Tibial nerve (tissue), 4 donors: ENCODE measurements at regions not wholly inside any gene's neighbourhood (a gene's known extent, or its start where the extent isn't known, plus 50 kb on each side); places are given as distances from the start of the nearest gene placed in this dataset.

Source experiments
- DNase-seq, 2 donors: peaks; one replicate each; pipeline ENCODE4 v3.0.0-alpha.2; 2019; ENCODE audit warnings: low spot score in 2 of 2
- H3K27ac ChIP-seq, 4 donors: fragments of 200-600 bp; sonication (generic) in 3 of 4; one replicate each; pipeline ENCODE4 v1.5.1; 2017 to 2019; ENCODE audit warnings: mild to moderate bottlenecking in 1 of 4
- H3K27me3 ChIP-seq, 2 donors: fragments of 200-600 bp; sonication (generic) in 1 of 2; one replicate each; pipeline versions ENCODE4 v1.5.1 to v1.6.0; 2017 to 2019
- H3K36me3 ChIP-seq, 3 donors: fragments of 200-600 bp; sonication (generic); one replicate each; pipeline ENCODE4 v1.5.1; 2018 to 2019
- H3K4me1 ChIP-seq, 4 donors: fragments of 200-600 bp; sonication (generic) in 3 of 4; one replicate each; pipeline ENCODE4 v1.5.1; 2017 to 2019
- H3K4me3 ChIP-seq, 4 donors: fragments of 200-600 bp; sonication (generic) in 3 of 4; one replicate each; pipeline ENCODE4 v1.5.1; 2017 to 2019; ENCODE audit warnings: mild to moderate bottlenecking in 1 of 4, moderate library complexity in 1 of 4
- H3K9me3 ChIP-seq, 4 donors: fragments of 200-600 bp; sonication (generic) in 3 of 4; one replicate each; pipeline ENCODE4 v1.5.1; 2017 to 2019
- CTCF ChIP-seq, 5 experiments: fragments of 200-600 bp in 3 of 5; fragments of 450-650 bp in 2 of 5; sonication (generic) in 3 of 5; IDR thresholded peaks; one replicate each; pipeline ENCODE4 v1.5.1; 2016 to 2019; ENCODE audit warnings: antibody characterized with exemption in 5 of 5, mild to moderate bottlenecking in 3 of 5, moderate library complexity in 2 of 5
- EP300 ChIP-seq, 2 donors: sonication (generic); formaldehyde crosslinking; IDR thresholded peaks; one replicate each; pipeline ENCODE4 v1.6.1; 2017; ENCODE audit warnings: antibody characterized with exemption in 2 of 2, mild to moderate bottlenecking in 1 of 2
- POLR2A ChIP-seq, 2 donors: fragments of 450-650 bp; IDR thresholded peaks; one replicate each; pipeline ENCODE4 v1.6.1; 2017; ENCODE audit warnings: antibody characterized with exemption in 2 of 2, mild to moderate bottlenecking in 2 of 2, moderate library complexity in 2 of 2
- WGBS, 2 donors: methylation state at CpG; one replicate each; pipeline ENCODE4 v1.1.5; 2018; 5-methylcytosine and 5-hydroxymethylcytosine counted together

DNA sequence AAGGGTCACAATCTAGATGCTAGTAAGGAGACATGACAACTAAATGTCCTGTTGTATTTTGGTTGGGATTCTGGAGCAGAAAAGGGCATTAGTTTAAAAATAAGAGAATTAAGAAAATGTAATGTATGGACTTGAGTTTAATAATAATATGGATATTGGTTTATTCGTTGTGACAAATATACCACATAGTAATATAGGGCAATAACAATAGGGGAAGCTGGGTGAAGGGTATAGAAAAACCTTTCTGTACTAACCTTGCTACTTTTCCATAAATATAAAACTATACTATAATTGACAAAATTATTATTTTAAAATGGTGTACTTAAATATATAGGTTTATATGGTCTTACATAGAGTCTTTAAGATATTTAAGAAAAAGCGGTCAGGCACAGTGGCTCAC lies 558.9 kb downstream of the PTPRC start:
- WGBS, 2 donors, result 97 to 98% methylated on average over 2 of the region's 2 CpGs
- no peaks in the 10 kb centered on the region for H3K27me3 ChIP-seq
- H3K9me3 ChIP-seq, result no peaks in the 10 kb centered on the region
- DNase-seq, result no peak
- H3K4me1 ChIP-seq, result no peaks in the 10 kb centered on the region
- TF ChIP-seq CTCF (IDR thresholded peaks at IDR 0.05) (no peak), POLR2A (IDR thresholded peaks at IDR 0.05) (no peak), EP300 (IDR thresholded peaks at IDR 0.05) (no peak)
- no peak overlapping the region for H3K4me3 ChIP-seq
- no peak overlapping the region for H3K27ac ChIP-seq
- H3K36me3 ChIP-seq, result no peaks in the 10 kb centered on the region

GRCh38 chr1:199202331-199202730 lies 563.5 kb downstream of the PTPRC start:
- no peak for DNase-seq
- WGBS, 2 donors, result 44 to 75% methylated on average over 3 of the region's 3 CpGs
- Histone ChIP-seq H3K27ac (no peak overlapping the region), H3K9me3 (no peaks in the 10 kb centered on the region), H3K27me3 (no peaks in the 10 kb centered on the region), H3K4me1 (no peaks in the 10 kb centered on the region), H3K36me3 (no peaks in the 10 kb centered on the region), H3K4me3 (no peak overlapping the region)
- TF ChIP-seq CTCF (IDR thresholded peaks at IDR 0.05), result no peak
- no peak for TF ChIP-seq POLR2A (IDR thresholded peaks at IDR 0.05)
- TF ChIP-seq EP300 (IDR thresholded peaks at IDR 0.05), result no peak

DNA sequence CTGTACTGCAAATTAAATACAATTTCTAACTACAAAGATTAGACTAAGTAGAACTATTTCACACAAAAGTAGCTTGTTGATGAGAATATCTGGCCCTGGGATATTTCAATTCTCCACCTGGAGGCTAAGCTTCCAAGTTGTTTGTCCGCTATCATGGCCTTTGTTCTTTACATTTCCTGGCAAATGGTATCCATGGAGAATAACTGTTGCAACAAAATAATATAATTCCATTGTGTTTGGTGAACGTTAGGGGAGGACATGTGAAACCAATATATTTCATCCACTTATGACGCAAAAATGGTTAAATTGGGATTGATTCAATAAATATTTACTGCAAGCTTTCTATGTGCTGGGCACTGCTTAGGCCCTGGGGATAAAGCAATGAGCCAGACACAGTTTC lies 565.4 kb downstream of the PTPRC start:
- Histone ChIP-seq H3K27ac (no peak overlapping the region), H3K4me3 (no peak overlapping the region), H3K36me3 (no peaks in the 10 kb centered on the region), H3K9me3 (no peaks in the 10 kb centered on the region), H3K27me3 (no peaks in the 10 kb centered on the region), H3K4me1 (no peaks in the 10 kb centered on the region)
- 75 to 77% methylated on average over 3 of the region's 3 CpGs for WGBS, 2 donors
- TF ChIP-seq CTCF (IDR thresholded peaks at IDR 0.05), result no peak
- no peak for TF ChIP-seq EP300 (IDR thresholded peaks at IDR 0.05)
- TF ChIP-seq POLR2A (IDR thresholded peaks at IDR 0.05), result no peak
- no peak for DNase-seq

- WGBS, 2 donors, result 78 to 79% methylated on average over 6 of the region's 6 CpGs
- H3K4me1 ChIP-seq, result no peaks in the 10 kb centered on the region
- no peak for DNase-seq
- no peak overlapping the region for H3K4me3 ChIP-seq
- no peaks in the 10 kb centered on the region for H3K27me3 ChIP-seq
- TF ChIP-seq POLR2A (IDR thresholded peaks at IDR 0.05) (no peak), CTCF (IDR thresholded peaks at IDR 0.05) (no peak), EP300 (IDR thresholded peaks at IDR 0.05) (no peak)
- no peaks in the 10 kb centered on the region for H3K36me3 ChIP-seq
- no peak overlapping the region for H3K27ac ChIP-seq
- no peaks in the 10 kb centered on the region for H3K9me3 ChIP-seq
Observed at GRCh38 chr1:199205740-199206441, 567.1 kb downstream of the PTPRC start.

GRCh38 chr1:199208847-199209246 lies 570.0 kb downstream of the PTPRC start:
- DNase-seq, result no peak
- no peak for TF ChIP-seq POLR2A (IDR thresholded peaks at IDR 0.05)

DNA sequence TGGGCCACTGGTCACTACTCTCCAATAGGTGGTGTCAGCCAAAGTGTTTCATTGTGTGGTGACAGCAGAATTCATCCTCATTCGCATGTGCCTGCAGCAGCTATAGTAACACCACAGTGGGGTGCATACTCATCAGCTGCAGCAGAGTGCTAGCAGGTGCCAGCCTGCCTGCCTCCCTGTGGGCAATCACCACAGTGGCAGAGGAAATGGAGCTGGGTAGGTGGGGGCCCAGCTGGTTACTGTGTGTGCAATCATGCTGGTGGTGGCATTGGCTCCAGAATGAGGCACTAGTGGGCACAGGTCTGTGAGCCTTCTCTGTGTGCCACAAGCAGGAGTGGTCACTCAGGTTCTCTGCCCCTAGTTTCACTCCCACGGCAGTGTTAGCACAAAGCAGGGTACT lies 579.2 kb downstream of the PTPRC start:
- no peak for TF ChIP-seq POLR2A (IDR thresholded peaks at IDR 0.05)
- no peak for TF ChIP-seq EP300 (IDR thresholded peaks at IDR 0.05)
- TF ChIP-seq CTCF (IDR thresholded peaks at IDR 0.05), result no peak
- H3K36me3 ChIP-seq, result no peaks in the 10 kb centered on the region
- H3K4me1 ChIP-seq, result no peaks in the 10 kb centered on the region
- H3K9me3 ChIP-seq, result no peaks in the 10 kb centered on the region
- no peak overlapping the region for H3K4me3 ChIP-seq
- DNase-seq, result no peak
- H3K27me3 ChIP-seq, result no peaks in the 10 kb centered on the region
- H3K27ac ChIP-seq, result no peak overlapping the region
- WGBS, 2 donors, result 100% methylated on average over 1 to 2 of the region's 2 CpGs

More at GRCh38 chr1:199208847-199209246, 570.0 kb downstream of the PTPRC start:
- Histone ChIP-seq H3K4me3 (no peak overlapping the region), H3K4me1 (no peaks in the 10 kb centered on the region), H3K27me3 (no peaks in the 10 kb centered on the region), H3K36me3 (no peaks in the 10 kb centered on the region), H3K9me3 (no peaks in the 10 kb centered on the region), H3K27ac (no peak overlapping the region)
